RCC 7860 (cell line): ENCODE measurements at regions not wholly inside any gene's neighbourhood (a gene's known extent, or its start where the extent isn't known, plus 50 kb on each side); places are given as distances from the start of the nearest gene placed in this dataset.
"Not testable (repeated sequence)": the region's sequence is repeated elsewhere in the genome, so short reads cannot be mapped to it uniquely, and the experiment has no call there.

Experiments
- DNase-seq: peaks from one replicate; pipeline ENCODE4 v3.0.0-alpha.2; 2015; ENCODE audit warnings: low spot score
- FAIRE-seq: peaks from 2 replicates; lab custom pipeline; 2012; peaks lifted over from hg19 to GRCh38; lab: Jason Lieb, UNC

GRCh38 chr2:22958308-22958707 lies 426.7 kb upstream of the KLHL29 start:
- FAIRE-seq = no peak

GRCh38 chr2:22967756-22968155 lies 417.2 kb upstream of the KLHL29 start:
- DNase-seq (no peak), FAIRE-seq (no peak)

More at GRCh38 chr2:22958308-22958707, 426.7 kb upstream of the KLHL29 start:
- DNase-seq = no peak

DNA sequence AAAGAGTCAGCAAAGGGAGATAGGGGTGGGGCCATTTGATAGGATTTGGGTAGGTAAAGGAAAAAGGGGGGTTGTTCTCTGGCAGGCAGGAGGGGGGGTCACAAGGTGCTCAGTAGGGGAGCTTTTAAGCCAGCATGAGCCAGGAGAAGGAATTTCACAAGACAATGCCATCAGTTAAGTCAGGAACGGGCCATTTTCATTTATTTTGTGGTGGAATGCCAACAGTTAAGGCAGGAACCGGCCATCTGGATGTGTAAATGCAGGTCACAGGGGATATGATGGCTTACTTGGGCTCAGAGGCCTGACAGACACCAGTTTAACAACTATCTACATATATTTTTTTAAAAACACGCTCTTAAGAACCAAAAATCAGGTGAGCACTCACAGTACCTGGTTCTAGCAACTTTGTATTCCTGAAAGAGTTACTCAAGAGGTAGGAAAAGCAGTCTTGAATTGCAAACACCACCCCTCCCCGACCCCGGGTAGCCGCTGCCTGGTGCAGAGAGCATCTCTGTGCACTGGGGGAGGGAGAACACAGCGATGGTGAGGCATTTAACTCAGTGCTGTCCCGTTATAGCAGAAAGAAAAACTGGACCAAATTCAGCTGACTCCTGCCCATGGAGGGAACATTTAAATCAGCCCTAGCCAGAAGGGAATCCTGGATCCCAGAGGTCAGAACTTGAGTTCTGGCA lies 414.5 kb upstream of the KLHL29 start:
- no peak for FAIRE-seq

DNA sequence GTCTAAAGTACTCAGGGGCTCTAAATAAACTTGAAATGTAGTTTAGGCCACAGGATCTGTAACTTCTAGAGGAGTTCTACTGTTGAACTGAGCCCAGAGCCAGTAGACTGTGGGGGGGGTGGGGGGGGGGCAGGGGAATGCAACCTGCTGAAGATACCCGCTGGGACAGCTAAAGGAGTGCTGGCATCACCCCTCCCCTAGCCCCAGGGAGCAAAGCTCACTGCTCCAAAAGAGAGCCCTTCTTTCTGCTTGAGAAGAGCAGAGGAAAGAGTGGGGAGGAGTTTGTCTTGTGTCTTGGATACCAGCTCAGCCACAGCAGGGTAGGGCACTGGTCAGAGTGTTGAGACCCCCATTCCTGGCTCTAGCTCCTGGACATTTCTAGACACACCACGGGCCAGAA lies 414.0 kb upstream of the KLHL29 start:
- DNase-seq = no peak
- no peak for FAIRE-seq

More for the DNA sequence above, 414.5 kb upstream of the KLHL29 start:
- DNase-seq = no peak

DNA sequence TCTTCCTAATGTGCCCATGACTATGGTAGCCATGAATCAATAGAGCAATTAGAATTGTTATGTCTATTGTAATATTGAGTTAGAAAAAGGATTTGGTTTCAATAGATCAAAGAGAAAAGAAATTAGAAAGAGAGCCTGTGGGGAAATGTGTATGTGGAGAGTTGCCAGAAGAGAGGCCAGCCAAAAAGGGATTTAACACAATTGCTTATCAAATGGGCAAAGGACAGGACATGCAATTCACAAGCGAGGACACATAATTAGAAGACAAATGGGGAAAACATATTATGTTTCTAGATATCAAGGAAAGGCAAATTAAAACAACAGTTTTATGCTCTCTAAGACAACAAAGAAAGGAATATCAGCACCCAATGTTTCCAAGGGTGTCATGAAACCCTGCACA lies 403.2 kb upstream of the KLHL29 start:
- FAIRE-seq = no peak

DNA sequence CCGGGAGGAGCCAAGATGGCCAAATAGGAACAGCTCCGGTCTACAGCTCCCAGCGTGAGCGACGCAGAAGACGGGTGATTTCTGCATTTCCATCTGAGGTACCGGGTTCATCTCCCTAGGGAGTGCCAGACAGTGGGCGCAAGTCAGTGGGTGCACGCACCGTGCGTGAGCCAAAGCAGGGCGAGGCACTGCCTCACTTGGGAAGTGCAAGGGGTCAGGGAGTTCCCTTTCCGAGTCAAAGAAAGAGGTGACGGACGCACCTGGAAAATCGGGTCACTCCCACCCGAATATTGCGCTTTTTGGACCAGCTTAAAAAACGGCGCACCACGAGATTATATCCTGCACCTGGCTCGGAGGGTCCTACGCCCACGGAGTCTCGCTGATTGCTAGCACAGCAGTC lies 400.8 kb upstream of the KLHL29 start:
- not testable (repeated sequence) for FAIRE-seq, DNase-seq

More for the DNA sequence above, 403.2 kb upstream of the KLHL29 start:
- no peak for DNase-seq

DNA sequence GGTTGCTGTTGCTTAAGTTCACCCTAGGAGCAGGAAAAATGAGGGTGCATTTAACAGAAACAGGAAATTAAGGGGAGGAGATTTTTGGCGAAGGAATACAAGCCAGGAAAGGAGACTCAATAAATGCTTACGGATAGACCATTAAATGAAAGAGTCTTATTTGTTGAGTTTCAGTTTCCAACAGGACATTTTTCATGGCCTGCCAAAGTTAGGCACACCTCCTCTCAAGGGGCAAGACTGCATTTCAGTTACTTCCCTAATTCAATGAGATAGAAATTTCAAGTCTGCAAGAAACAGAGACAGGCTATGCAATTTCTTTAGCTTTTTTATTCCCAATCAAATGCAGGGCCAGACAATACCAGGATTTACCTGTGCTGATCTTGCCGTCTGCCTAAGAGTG lies 394.7 kb upstream of the KLHL29 start:
- DNase-seq (no peak), FAIRE-seq (no peak)

DNA sequence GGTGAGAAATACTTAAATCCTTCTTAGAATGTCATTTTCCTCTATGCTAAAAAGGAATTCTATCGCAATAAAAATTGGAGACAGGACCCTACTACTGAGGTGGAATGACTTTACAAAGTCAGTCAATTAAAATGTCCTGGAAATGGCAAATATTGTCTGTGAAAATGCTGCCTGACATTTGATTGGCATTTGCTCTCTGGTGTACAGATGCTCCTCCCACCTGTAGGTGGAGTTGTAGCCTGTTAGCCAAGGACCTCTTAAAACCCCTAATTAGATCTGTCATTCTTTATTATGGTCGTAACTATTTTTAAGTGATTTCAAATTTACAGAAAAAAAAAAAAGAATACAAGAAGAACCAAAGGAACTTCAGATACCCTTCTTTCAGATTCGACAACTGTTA lies 393.1 kb upstream of the KLHL29 start:
- DNase-seq = no peak
- FAIRE-seq = no peak

DNA sequence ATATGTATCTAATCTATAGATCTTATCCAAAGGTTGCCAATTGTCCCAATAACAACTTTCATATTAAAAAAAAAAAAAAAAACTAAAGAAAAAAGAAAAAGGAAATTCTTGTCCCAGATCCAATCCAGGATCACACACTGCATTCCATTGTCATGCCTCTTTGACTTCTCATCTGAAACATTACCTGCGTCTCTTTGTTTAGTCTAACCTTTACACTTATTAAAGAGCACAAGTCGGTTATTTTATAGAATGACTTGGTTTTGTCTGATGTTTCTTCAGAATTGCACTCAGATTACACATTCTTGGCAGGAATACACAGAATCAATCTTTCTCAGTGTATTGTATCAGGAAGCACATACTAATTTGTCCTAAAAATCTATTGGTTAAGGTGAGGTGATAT lies 392.5 kb upstream of the KLHL29 start:
- FAIRE-seq (no peak), DNase-seq (no peak)

DNA sequence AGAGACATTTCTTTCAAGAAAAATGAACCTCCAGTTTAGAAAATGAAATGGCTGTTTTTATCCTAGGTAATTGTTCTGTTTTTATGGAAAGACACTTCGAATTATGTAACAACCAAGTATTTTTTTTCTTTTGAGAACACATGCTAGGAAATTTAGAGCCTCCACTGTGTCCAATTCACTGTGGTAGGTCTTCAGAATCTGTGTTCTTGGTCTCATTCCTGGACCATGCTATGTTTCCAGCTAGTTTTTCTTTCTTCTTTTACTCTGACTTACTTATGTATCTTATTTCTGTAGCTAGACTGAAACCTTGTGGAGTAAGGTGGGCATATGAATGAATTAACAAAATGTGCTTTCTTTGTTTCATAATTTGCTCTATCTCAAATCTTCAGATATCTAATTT lies 391.7 kb upstream of the KLHL29 start:
- DNase-seq (no peak), FAIRE-seq (no peak)

- DNase-seq (no peak), FAIRE-seq (no peak)
Observed at GRCh38 chr2:22995576-22995975, 389.4 kb upstream of the KLHL29 start.

GRCh38 chr2:22996911-22997310 lies 388.1 kb upstream of the KLHL29 start:
- DNase-seq (no peak), FAIRE-seq (no peak)

DNA sequence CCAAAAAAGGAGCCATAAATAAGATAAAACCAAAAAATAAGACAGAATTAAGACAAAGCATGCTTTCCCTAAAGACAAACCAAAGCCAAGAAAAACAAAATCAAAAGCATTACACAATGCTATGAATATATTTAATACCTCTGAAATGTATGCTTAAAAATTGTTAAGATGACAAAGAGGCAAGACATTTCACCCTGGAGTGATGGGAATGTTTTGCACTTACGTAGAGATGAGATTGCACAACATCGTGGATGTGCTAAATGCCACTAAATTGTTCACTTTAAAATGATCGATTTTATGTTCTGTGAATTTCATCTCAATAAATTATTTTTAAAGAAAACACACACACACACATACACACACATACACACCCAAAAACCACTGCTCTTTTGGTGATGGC lies 386.6 kb upstream of the KLHL29 start:
- no peak for DNase-seq
- no peak for FAIRE-seq

DNA sequence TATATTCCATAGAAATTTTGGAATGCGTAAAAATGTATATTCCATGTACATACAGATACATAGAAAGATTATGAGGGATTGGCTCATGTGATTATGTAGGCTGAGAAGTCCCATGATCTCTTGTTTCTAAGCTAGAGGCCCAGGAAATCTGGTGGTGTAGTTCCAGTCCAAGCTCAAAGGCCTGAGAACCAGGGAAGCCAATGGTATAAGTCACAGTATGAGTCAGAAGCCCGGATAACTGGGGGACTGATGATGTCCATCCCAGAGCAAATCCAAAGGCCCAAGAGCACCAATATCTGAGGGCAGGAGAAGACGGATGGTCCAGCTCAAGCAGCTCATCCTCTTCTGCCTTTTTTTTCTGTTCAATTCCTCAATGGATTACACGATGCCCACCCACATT lies 385.0 kb upstream of the KLHL29 start:
- FAIRE-seq (no peak), DNase-seq (no peak)

GRCh38 chr2:23002234-23002633 lies 382.7 kb upstream of the KLHL29 start:
- FAIRE-seq = no peak
- no peak for DNase-seq

DNA sequence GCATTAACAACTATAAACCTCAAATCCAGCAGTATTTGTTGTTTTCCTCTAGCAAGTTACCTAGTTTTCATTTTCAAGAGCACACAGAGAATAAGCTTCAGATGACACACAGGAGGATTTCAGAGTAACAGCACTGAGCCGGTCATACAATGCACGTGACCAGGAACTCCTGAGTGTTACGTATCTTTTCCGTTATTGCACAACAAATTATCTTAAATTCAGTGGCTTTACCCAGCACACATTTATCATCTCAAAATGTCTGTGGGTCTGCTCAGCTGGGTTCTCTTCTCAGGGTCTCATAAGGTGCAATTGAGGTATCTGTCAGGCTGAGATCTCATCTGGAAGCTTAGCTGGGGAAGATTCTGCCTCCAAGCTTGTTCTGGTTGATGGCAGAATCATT lies 379.5 kb upstream of the KLHL29 start:
- FAIRE-seq (no peak), DNase-seq (no peak)

- FAIRE-seq (no peak), DNase-seq (no peak)
Observed at GRCh38 chr2:23007631-23008235, 377.2 kb upstream of the KLHL29 start.

DNA sequence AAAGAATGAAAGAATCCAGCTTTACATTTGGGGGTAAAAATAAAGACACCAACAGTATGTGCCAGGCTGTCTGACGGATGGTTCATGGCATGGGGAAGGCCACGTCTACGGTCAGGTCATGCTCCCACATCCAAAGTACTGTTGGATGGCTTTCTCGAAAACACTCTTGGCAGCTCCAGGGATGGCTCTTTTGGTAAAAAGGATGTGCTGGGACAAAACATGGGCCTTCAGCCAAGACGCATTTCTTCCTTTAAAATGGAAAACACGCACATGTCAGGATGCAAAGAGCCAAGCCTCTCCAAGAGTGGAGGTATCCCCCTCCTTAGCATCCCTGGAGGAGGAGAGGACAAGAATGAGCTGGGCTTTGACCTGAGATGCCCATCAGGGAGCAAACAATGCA lies 376.5 kb upstream of the KLHL29 start:
- FAIRE-seq = no peak
- DNase-seq = no peak

- DNase-seq (no peak), FAIRE-seq (no peak)
Observed at GRCh38 chr2:23008951-23009350, 376.0 kb upstream of the KLHL29 start.

- DNase-seq (no peak), FAIRE-seq (no peak)
Observed at GRCh38 chr2:23009545-23010149, 375.3 kb upstream of the KLHL29 start.

DNA sequence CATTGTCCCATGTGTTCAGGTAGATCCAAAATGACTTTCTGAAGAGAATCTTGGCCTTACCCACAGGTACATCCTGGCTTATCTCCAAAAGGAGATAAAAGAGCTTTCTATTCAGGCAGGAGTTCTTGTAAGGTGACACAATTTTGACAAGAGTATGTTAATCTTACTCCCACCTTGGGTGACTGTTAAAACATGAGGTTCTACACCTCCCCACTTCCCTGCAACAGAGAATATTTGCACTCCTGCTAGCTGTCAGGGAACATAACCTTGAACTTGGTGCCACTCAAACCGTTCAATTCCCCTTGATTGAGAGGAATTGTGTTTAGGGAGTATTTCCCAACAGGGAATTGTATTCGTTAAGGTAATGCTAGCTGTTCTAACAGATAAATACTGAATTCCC lies 372.5 kb upstream of the KLHL29 start:
- no peak for FAIRE-seq
- no peak for DNase-seq

DNA sequence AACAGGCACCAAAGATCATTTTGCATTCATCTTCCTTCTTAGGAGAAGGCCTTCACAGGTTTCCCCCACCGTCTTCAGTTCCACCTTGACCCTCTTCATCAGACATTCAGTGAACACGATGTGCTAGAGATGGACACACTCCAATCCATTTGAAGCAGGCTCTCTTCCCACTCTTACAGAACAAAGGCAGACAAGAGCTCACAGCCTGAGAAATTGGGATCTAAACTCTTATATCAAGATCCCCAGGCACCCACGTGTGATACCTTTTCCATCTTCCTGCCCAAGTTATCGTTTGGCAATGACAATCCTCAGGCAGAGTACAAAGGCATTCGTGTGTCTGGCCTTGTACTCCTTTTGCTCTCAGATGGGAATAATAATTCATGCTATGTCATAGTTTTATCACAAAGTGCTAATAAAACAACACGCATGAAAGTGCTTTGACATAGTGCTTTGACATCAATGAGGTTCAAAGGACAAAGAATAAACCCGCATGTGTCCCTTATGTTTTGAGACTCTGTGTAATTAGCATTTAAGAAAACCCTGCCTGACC lies 369.3 kb upstream of the KLHL29 start:
- FAIRE-seq = no peak

More for the DNA sequence above, 369.3 kb upstream of the KLHL29 start:
- no peak for DNase-seq
